ENCODE measurements at regions not wholly inside any gene's neighbourhood (a gene's known extent, or its start where the extent isn't known, plus 50 kb on each side); places are given as distances from the start of the nearest gene placed in this dataset.

DNA sequence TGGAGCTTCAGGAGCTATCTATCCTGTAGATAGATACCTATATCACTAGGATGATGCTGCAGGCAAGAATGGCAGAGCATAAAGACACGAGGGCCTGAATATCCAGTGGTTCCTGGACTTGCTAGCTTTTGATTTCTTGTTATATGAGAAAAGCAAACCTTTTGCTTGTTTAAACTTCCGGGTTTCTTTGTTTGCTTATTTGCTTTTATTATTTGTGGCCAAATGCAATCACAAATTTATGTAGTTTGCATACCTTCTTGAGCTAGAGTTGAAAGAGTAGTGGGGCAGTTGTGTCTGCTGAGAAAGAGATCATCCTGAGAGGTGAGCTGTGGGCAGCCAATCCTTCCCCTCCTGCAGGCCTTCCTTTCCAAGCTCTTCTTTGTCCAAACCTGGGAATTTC is 245.7 kb downstream of the AR start:
- H3K4me3 ChIP-seq = no peak overlapping the region
- DNase-seq = no peak
- WGBS, 2 donors (ENCODE audit: low coverage in 1 of 2) = 38% methylated on average over 2 of the region's 2 CpGs; no CpG with 5 or more reads in 1 of the 2 donors
- H3K27ac ChIP-seq = no peak overlapping the region
- no peaks in the 10 kb centered on the region for H3K9me3 ChIP-seq
- intact Hi-C loops (cut with DNase I; ENCODE audit: low total_unique reads) = no loop called here
- no peaks in the 10 kb centered on the region for H3K4me1 ChIP-seq
- in situ Hi-C loops (cut with MboI; ENCODE audit: low pct_ligation_motif_present in 1 of 4, low pct_unique_long_range_greater_than_20kb in 1 of 4, low sequenced_read_pairs in 3 of 4) = no loop called here
- no peaks in the 10 kb centered on the region for H3K27me3 ChIP-seq
- TF ChIP-seq EP300 (IDR thresholded peaks at IDR 0.05; ENCODE audit: low read depth) = no peak
- TF ChIP-seq, protein P1, sequence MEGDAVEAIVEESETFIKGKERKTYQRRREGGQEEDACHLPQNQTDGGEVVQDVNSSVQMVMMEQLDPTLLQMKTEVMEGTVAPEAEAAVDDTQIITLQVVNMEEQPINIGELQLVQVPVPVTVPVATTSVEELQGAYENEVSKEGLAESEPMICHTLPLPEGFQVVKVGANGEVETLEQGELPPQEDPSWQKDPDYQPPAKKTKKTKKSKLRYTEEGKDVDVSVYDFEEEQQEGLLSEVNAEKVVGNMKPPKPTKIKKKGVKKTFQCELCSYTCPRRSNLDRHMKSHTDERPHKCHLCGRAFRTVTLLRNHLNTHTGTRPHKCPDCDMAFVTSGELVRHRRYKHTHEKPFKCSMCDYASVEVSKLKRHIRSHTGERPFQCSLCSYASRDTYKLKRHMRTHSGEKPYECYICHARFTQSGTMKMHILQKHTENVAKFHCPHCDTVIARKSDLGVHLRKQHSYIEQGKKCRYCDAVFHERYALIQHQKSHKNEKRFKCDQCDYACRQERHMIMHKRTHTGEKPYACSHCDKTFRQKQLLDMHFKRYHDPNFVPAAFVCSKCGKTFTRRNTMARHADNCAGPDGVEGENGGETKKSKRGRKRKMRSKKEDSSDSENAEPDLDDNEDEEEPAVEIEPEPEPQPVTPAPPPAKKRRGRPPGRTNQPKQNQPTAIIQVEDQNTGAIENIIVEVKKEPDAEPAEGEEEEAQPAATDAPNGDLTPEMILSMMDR (IDR thresholded peaks at IDR 0.05) = no peak
- no peak for TF ChIP-seq POLR2A (IDR thresholded peaks at IDR 0.05)
- TF ChIP-seq POLR2AphosphoS5 (IDR thresholded peaks at IDR 0.05) = no peak
- H3K36me3 ChIP-seq = no peaks in the 10 kb centered on the region

Data from transverse colon (tissue), 4 donors.